ENCODE measurements at regions not wholly inside any gene's neighbourhood (a gene's known extent, or its start where the extent isn't known, plus 50 kb on each side); places are given as distances from the start of the nearest gene placed in this dataset.

DNA sequence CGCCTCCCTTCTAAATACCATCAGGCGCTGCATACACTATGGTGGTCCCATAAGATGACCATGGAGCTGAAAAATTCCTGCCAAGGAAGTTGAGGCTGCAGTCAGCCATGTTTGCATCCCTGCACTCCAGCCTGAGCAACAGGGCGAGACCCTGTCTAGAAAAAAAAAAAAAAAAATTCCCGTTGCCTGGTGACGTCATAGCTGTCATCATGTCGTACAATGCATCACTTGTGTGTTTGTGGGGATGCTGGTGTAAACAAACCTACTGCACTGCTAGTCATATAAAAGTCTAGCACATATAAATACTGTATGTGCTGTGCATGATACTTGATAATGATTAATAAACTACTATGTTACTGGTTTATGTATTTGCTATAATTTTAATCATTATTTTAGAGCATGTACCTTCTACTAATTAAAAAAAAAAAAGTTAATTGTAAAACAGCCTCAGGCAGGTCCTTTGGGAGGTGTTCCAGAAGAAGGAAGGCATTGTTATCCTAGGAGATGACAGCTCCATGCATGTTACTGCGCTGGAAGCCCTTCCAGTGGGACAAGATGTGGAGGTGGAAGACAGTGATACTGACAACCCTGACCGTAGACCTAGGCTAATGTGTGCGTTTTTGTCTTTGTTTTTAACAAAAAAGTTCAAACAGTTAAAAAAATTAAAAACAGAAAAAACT lies 132.6 kb downstream of the BANF2 start:
- TF ChIP-seq, protein P1, sequence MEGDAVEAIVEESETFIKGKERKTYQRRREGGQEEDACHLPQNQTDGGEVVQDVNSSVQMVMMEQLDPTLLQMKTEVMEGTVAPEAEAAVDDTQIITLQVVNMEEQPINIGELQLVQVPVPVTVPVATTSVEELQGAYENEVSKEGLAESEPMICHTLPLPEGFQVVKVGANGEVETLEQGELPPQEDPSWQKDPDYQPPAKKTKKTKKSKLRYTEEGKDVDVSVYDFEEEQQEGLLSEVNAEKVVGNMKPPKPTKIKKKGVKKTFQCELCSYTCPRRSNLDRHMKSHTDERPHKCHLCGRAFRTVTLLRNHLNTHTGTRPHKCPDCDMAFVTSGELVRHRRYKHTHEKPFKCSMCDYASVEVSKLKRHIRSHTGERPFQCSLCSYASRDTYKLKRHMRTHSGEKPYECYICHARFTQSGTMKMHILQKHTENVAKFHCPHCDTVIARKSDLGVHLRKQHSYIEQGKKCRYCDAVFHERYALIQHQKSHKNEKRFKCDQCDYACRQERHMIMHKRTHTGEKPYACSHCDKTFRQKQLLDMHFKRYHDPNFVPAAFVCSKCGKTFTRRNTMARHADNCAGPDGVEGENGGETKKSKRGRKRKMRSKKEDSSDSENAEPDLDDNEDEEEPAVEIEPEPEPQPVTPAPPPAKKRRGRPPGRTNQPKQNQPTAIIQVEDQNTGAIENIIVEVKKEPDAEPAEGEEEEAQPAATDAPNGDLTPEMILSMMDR (IDR thresholded peaks at IDR 0.05): no peak
- TF ChIP-seq POLR2AphosphoS5 (IDR thresholded peaks at IDR 0.05): no peak
